HepG2 (cell line): ENCODE measurements at regions not wholly inside any gene's neighbourhood (a gene's known extent, or its start where the extent isn't known, plus 50 kb on each side); places are given as distances from the start of the nearest gene placed in this dataset.

Source experiments
- ATAC-seq: fragments of 200-7000 bp; cut with Tn5 transposase; 3 replicates; pipeline ENCODE4 v1.9.1; 2020; ENCODE audit warnings: mild to moderate bottlenecking, moderate library complexity
- BruUV-seq: library from RNA; stranded (reverse); fragments of 400-500 nt; replicated peaks from 2 replicates; lab custom pipeline; 2021; lab: Mats Ljungman, UMichigan
- CTCF ChIA-PET: fragments of 300-600 bp; formaldehyde crosslinking; extraction: SDS; loops from one replicate; lab custom pipeline; 2021; ENCODE audit warnings: low total read pairs, inconsistent platforms, low intra/inter-chr PET ratio; lab: Yijun Ruan, JAX
- POLR2A ChIA-PET: fragments of 350-600 bp; sonication (Branson Sonifier 250); formaldehyde crosslinking; loops from one replicate; lab custom pipeline; 2020; ENCODE audit warnings: antibody characterized with exemption, inconsistent platforms; lab: Yijun Ruan, JAX
- DNase-seq: peaks from one replicate; pipeline ENCODE4 v3.0.0-alpha.2; 2015; ENCODE audit warnings: low spot score
- FAIRE-seq: peaks from 3 replicates; lab custom pipeline; 2011; peaks lifted over from hg19 to GRCh38; lab: Jason Lieb, UNC
- H2AFZ ChIP-seq: one replicate; pipeline ENCODE4 v1.6.1; 2011; ENCODE audit warnings: low read length, inconsistent platforms
- H3K27ac ChIP-seq: fragments of 300-600 bp; 3 replicates; pipeline ENCODE4 v1.8.0; 2011; ENCODE audit warnings: mixed run types, mild to moderate bottlenecking, mixed read lengths, low read length, inconsistent platforms; ENCODE audit not compliant: insufficient read depth; ENCODE audit errors: extremely low read length
- H3K27me3 ChIP-seq, 2 experiments: fragments of 200-600 bp in 1 of 2; 2 replicates in 1 of 2; 3 replicates in 1 of 2; pipeline versions ENCODE4 v1.6.0 to v1.8.0; 2011; ENCODE audit warnings: low read length in 2 of 2, mild to moderate bottlenecking in 2 of 2, moderate library complexity in 2 of 2, inconsistent platforms in 1 of 2; ENCODE audit not compliant: insufficient read depth in 2 of 2, control insufficient read depth in 1 of 2
- H3K36me3 ChIP-seq, 2 experiments: fragments of 200-600 bp in 1 of 2; replicated peaks in 1 of 2; 2 replicates in 1 of 2; 3 replicates in 1 of 2; pipeline versions ENCODE4 v1.5.1 to v1.8.0; 2011; ENCODE audit warnings: low read length in 2 of 2, inconsistent platforms in 1 of 2; ENCODE audit not compliant: insufficient read depth in 2 of 2, control insufficient read depth in 1 of 2
- H3K4me1 ChIP-seq: 2 replicates; pipeline ENCODE4 v1.5.1; 2012; ENCODE audit warnings: low read length, inconsistent platforms; ENCODE audit not compliant: insufficient read depth
- H3K4me2 ChIP-seq: 2 replicates; pipeline ENCODE4 v1.6.0; 2011; ENCODE audit warnings: low read depth, low read length, inconsistent platforms
- H3K4me3 ChIP-seq, 3 experiments: fragments of 200-600 bp in 1 of 3; sonication (generic), shearing (Covaris generic) in 1 of 3; replicated peaks in 1 of 3; 2 replicates each; pipeline ENCODE4 v1.5.1; 2011 to 2016; ENCODE audit warnings: low read length in 3 of 3, inconsistent platforms in 2 of 3, low read depth in 2 of 3, mild to moderate bottlenecking in 2 of 3, control low read depth in 1 of 3, mixed read lengths in 1 of 3; ENCODE audit not compliant: insufficient read depth in 1 of 3
- H3K79me2 ChIP-seq: one replicate; pipeline ENCODE4 v1.6.1; 2011; ENCODE audit warnings: low read length, inconsistent platforms; ENCODE audit not compliant: insufficient read depth
- H3K9ac ChIP-seq: 2 replicates; pipeline ENCODE4 v1.6.0; 2011; ENCODE audit warnings: mild to moderate bottlenecking, low read depth, low read length, inconsistent platforms; ENCODE audit not compliant: insufficient read depth
- H3K9me3 ChIP-seq: 2 replicates; pipeline ENCODE4 v1.5.1; 2012; ENCODE audit warnings: mild to moderate bottlenecking, low read length
- H4K20me1 ChIP-seq: 2 replicates; pipeline ENCODE4 v1.6.0; 2011; ENCODE audit warnings: inconsistent platforms, mild to moderate bottlenecking, low read length, moderate library complexity; ENCODE audit not compliant: insufficient read depth
- AGO1 ChIP-seq: fragments of 200-400 bp; formaldehyde crosslinking; IDR thresholded peaks from 2 replicates; pipeline ENCODE4 v1.6.1; 2017; ENCODE audit warnings: mild to moderate bottlenecking, low read depth, low read length, moderate library complexity; ENCODE audit not compliant: poor library complexity, severe bottlenecking
- EED ChIP-seq: sonication (generic); formaldehyde crosslinking; IDR thresholded peaks from 2 replicates; pipeline ENCODE4 v1.5.0; 2020; ENCODE audit warnings: mild to moderate bottlenecking, missing genetic modification reagents
- GZF1 ChIP-seq: sonication (generic); formaldehyde crosslinking; IDR thresholded peaks from 2 replicates; pipeline ENCODE4 v1.5.1; 2020; ENCODE audit warnings: mild to moderate bottlenecking, missing genetic modification reagents
- MNT ChIP-seq: fragments of 450-650 bp; IDR thresholded peaks from 2 replicates; pipeline ENCODE4 v1.6.1; 2016
- PBX2 ChIP-seq: IDR thresholded peaks from 2 replicates; pipeline ENCODE4 v1.6.1; 2016; ENCODE audit warnings: control low read depth
- RBAK ChIP-seq: sonication (generic); formaldehyde crosslinking; IDR thresholded peaks from 2 replicates; pipeline ENCODE4 v1.5.1; 2020; ENCODE audit warnings: mild to moderate bottlenecking, missing genetic modification reagents
- REPIN1 ChIP-seq: sonication (generic); formaldehyde crosslinking; IDR thresholded peaks from 2 replicates; pipeline ENCODE4 v1.8.0; 2022; ENCODE audit warnings: missing genetic modification reagents, low read depth, mild to moderate bottlenecking, borderline replicate concordance
- TFAP4 ChIP-seq: sonication (generic); IDR thresholded peaks from 2 replicates; pipeline ENCODE4 v1.6.1; 2016; ENCODE audit warnings: low read depth, borderline replicate concordance
- ZNF496 ChIP-seq: sonication (generic); formaldehyde crosslinking; IDR thresholded peaks from 2 replicates; pipeline ENCODE4 v1.8.1; 2023; ENCODE audit warnings: mild to moderate bottlenecking, moderate library complexity, missing genetic modification reagents; ENCODE audit not compliant: insufficient replicate concordance
- ZNF576 ChIP-seq: sonication (generic); formaldehyde crosslinking; IDR thresholded peaks from 2 replicates; pipeline ENCODE4 v1.4.0; 2020; ENCODE audit warnings: mild to moderate bottlenecking, missing genetic modification reagents
- ZNF580 ChIP-seq: IDR thresholded peaks from 2 replicates; pipeline ENCODE4 v1.6.1; 2016; ENCODE audit warnings: low read depth, borderline replicate concordance
- ZNF614 ChIP-seq: IDR thresholded peaks from 2 replicates; pipeline ENCODE4 v1.6.1; 2018; ENCODE audit warnings: missing biosample characterization, missing genetic modification reagents, inconsistent platforms, borderline replicate concordance
- ZNF768 ChIP-seq: sonication (generic); formaldehyde crosslinking; IDR thresholded peaks from 2 replicates; pipeline ENCODE4 v1.4.0; 2020; ENCODE audit warnings: missing genetic modification reagents
- WGBS: methylation state at CpG from one replicate; pipeline ENCODE4 v1.1.6; 2017; ENCODE audit warnings: low lambda C conversion rate; 5-methylcytosine and 5-hydroxymethylcytosine counted together
- in situ Hi-C: cut with HindIII; loops from 2 replicates; pipeline ENCODE4 v1.10.0; 2017; ENCODE audit warnings: low pct_unique_long_range_greater_than_20kb; ENCODE audit not compliant: extremely low pct_ligation_motif_present
- intact Hi-C: fragments of 100-400 bp; cut with micrococcal nuclease; formaldehyde crosslinking; loops from one replicate; pipeline ENCODE4 v1.10.0; 2022; ENCODE audit not compliant: unreplicated experiment

GRCh38 chr10:10353326-10353868 is 664.3 kb upstream of the CELF2 start:
- Histone ChIP-seq H3K4me3 (no peak overlapping the region), H3K4me2 (no peak overlapping the region), H2AFZ (no peak overlapping the region), H4K20me1 (no peaks in the 10 kb centered on the region), H3K9ac (no peak overlapping the region)
- ChIA-PET POLR2A (no interaction called here), CTCF (no interaction called here)
- in situ Hi-C loops (no loop called here), intact Hi-C loops (no loop called here)
- BruUV-seq = no TSS peak
- DNase-seq = no peak
- TF ChIP-seq MNT (peak; percentile 56), ZNF580 (CRISPR knock-in tag) (no peak), ZNF614 (CRISPR knock-in tag) (no peak), RBAK (CRISPR knock-in tag) (no peak), GZF1 (CRISPR knock-in tag) (no peak), ZNF768 (CRISPR knock-in tag) (no peak)
- TF ChIP-seq, all 625 proteins: peak for 1
- ATAC-seq (no peak), FAIRE-seq (no peak)
- no peaks in the 10 kb centered on the region for H3K4me1 ChIP-seq
- no peaks in the 10 kb centered on the region for H3K27me3 ChIP-seq
- no peaks in the 10 kb centered on the region for H3K36me3 ChIP-seq
- peaks cover 81% of the 10 kb centered on the region for H3K9me3 ChIP-seq
- 2% methylated on average over 6 of the region's 8 CpGs for WGBS
- no peak overlapping the region for H3K27ac ChIP-seq
- H3K79me2 ChIP-seq = no peaks in the 10 kb centered on the region

- FAIRE-seq = no peak
- WGBS = 4% methylated on average over 2 of the region's 2 CpGs
- ChIA-PET CTCF (no interaction called here), POLR2A (no interaction called here)
- Histone ChIP-seq H3K9me3 (peaks cover 85% of the 10 kb centered on the region), H3K27ac (no peak overlapping the region), H3K27me3 (no peaks in the 10 kb centered on the region; a peak in 1 of 5 replicates), H3K79me2 (no peaks in the 10 kb centered on the region), H4K20me1 (no peaks in the 10 kb centered on the region), H3K36me3 (no peaks in the 10 kb centered on the region), H3K4me2 (no peak overlapping the region), H2AFZ (no peak overlapping the region), H3K9ac (no peak overlapping the region), H3K4me1 (no peaks in the 10 kb centered on the region), H3K4me3 (no peak overlapping the region)
- no peak for ATAC-seq
- no peak for DNase-seq
- in situ Hi-C loops = no loop called here
- intact Hi-C loops = no loop called here
- BruUV-seq = no TSS peak
- TF ChIP-seq REPIN1 (CRISPR knock-in tag) (no peak), ZNF496 (CRISPR knock-in tag) (no peak), TFAP4 (no peak), AGO1 (no peak), ZNF576 (CRISPR knock-in tag) (no peak), EED (CRISPR knock-in tag) (no peak), PBX2 (CRISPR knock-in tag) (no peak)
Observed at GRCh38 chr10:10359263-10359662, 658.4 kb upstream of the CELF2 start.
